Hypothalamus (tissue), 51 donors: ENCODE measurements at regions not wholly inside any gene's neighbourhood (a gene's known extent, or its start where the extent isn't known, plus 50 kb on each side); places are given as distances from the start of the nearest gene placed in this dataset.
A peak's percentile ranks its signal among the peaks of the same experiment; 100 is the strongest.

Experiments
- DNase-seq, 51 donors: peaks; one replicate each; lab custom pipeline; 2025; lab: John Stamatoyannopoulos, UW

DNA sequence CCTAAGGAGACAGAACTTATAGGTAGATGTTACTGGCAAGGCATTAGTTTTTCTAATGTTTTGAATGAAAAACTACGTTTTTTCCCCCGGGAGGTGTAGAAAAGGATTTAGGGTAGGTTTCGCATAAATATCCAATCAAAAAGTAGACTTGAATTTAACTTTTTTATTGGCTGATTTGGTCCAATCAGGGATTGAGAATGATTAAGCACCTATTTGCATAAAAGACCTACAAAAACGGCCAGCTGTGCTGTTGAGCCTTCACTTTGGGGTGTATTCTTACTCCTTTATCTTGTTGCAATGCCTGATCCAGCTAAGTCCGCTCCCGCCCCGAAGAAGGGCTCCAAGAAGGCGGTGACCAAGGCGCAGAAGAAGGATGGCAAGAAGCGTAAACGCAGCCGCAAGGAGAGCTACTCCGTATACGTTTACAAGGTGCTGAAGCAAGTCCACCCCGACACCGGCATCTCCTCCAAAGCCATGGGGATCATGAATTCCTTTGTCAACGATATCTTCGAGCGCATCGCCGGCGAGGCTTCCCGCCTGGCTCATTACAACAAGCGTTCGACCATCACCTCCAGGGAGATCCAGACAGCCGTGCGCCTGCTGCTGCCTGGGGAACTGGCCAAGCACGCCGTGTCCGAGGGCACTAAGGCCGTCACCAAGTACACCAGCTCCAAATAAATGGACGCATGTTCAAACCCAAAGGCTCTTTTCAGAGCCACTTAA is 113.5 kb upstream of the BTN3A2 start:
- peak in 4 of 51 donors; percentile 5 to 9 (median 8) for DNase-seq

DNA sequence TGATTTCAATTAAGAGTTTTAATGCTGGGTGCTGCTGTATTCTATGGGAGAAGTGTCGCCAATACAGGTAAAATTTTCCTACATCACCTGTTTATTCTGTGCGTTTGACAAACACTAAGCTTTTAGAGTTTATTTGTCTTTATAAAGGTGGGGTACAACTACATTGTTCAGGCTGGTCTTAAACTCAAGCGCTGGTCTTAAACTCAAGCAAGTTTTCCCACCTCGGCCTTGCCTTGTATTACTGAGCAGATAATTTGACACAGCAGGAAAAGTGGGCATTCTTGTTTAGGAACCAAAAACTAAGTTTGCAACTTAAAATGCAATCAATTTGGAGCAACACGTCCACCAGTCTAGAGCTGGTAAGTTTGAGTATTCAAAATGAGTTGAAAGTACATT is 112.9 kb upstream of the BTN3A2 start:
- no peak for DNase-seq

DNA sequence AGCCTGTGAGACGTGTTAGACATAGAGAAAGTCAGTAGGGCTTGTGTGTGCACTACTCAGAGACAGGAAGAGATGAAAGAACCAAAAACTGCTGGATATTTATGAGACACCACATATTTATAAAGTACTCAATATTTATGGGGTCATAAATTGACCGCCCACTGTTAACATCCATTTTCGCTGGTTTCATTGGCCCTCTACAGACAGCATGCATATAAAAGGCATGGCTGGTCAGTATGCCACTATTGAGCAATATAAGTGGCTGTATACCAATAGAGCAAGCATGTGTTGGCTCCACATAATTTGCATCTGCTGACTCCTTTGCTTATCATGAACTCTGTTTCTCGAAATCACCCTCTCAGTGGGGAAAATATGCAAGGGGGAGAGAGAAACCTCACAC is 110.3 kb upstream of the BTN3A2 start:
- no peak for DNase-seq

DNA sequence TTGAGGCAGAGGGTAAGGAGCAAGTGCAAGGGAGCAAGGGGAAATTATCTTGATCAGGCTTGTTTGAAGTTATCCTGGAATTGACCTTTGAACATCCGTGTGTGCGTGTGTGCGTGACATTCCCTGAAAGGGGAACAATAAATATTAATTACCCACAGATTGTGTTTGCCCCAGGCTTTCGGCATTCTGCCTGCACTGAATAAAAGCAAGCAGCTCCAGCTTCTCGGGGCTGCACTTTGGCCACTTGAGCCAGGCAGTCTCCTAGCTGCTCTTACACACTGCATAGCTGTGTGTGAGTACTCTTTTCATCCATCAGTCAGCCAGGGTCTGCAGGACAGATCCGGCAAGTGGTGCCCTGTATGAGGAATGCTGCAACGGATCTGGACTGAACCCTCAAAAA is 107.7 kb upstream of the BTN3A2 start:
- no peak for DNase-seq

DNA sequence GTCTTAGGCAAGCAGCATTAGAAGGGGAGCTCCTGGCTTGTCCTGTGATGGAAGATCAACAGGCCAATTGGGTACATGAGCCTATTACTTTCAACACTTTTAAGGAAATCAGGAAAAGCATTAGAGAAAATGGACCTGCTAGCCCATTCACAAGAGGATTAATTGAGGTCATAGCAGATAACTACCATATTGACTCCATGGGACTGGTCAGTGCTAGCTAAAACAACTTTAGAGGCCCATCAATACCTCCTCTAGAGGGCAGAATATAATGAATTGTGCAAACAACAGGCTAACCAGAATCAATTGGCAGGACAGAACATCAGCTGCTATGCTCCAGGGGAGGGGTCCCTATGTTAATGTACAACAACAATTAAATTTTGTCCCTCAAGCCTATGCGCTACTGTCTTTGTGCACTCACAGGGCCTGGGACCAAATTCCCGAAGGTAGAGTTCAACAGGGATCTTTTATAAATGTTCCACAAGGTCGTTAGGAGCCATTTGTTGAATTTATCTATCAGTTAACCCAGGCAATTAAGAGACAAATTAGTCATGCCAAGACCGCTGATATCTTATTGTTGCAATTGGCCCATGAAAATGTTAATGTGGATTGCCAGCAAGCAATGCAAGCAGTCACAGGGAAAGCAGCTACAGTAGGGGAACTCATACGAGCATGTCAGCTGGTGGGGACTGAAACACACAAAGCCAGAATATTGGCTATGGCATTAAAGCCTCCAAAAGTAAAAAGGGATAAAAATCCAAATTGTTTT is 106.6 kb upstream of the BTN3A2 start:
- no peak for DNase-seq

DNA sequence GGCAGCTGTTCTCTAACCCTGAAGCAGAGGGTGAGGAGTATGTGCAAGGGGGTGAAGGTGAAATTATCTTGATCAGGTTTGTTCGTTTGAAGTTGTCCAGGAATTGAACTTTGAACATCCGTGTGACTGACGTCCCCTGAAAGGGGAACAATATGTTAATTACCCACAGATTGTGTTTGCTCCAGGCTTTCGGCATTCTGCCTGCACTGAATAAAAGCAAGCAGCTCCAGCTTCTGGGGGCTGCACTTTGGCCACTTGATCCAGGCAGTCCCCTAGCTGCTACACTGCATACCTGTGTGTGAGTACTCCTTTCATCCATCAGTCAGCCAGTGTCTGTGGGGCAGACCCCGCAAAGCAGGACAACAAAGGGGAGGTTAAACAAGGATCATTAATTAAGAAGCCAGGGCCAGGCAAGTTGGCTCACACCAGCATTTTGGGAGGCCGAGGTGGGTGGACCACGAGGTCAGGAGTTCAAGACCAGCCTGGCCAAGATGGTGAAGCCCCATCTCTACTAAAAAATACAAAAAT is 104.8 kb upstream of the BTN3A2 start:
- no peak for DNase-seq

DNA sequence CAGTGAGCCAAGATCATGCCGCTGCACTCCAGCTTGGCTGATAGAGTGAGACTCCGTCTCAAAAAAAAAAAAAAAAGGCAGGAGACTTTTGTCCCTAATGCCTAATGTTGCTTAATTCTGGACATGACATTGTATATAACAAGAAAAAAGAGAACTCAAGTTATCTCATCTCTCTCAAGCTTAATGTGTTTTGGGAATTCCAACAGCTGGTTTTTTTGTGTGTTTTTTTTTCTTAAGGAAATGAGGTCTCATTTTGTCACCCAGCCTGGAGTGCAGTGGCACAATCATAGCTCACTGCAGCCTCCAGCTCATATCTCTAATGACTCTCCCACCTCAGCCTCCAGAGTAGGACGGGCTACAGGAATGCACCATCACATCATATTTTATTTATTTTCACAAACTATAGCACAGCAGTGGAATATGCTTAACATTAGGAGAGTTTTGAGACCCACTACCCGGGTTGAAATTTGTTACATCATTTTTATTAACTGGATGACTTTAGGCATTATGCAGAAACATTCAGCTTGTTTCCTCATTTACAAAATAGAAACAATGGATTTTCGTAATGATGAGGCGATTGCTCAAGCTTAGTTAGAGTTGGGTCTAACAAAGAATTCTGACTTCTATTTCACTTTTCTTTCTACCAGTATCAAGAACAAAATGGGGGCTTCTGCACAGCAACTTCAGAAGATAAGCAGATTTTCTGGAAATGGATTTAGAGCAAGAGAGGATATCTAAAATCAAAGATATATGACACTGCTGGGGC is 104.1 kb upstream of the BTN3A2 start:
- no peak for DNase-seq

DNA sequence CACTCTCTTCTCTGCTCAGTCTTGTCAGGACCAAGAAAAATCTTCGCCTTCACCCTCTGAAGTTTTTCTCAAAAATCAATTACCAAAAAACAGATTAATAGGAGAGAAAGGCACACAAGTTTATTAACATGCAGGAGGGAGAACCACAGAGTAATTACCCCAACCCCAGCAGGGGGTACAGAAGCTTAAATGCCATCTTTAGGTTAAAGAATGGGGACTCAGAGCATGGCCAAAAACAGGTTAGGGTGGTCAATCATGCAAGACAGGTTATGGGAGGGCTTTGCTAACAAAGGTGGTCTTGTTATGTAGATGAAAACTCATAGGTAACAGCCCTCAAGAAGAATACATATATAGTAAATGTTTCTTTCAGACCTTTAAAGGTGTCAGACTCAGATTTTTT is 100.5 kb upstream of the BTN3A2 start:
- DNase-seq, result no peak

DNA sequence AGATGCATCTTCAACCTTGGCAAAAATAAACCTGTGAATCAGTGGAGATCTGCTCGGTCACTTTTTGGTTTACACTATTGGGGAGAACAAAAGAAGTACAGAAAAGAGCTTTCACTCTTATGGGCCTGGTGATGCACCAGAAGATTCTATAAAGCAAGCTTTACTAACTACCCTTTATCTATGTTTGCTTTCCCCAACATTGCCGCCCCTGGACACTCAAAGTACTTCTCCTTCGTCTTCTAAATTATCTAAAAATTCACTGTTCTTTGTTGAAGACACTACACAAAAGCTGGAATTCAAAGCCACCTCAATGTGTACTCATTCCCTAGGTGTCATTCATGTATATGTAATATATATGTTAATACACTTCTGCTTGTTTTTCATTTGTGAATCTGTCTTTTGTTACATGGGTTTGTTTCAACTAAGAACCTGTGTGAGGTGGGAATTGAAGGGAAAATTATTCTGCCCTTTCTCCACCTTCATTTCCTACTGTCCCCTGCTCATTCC is 97.9 kb upstream of the BTN3A2 start:
- DNase-seq, result no peak

DNA sequence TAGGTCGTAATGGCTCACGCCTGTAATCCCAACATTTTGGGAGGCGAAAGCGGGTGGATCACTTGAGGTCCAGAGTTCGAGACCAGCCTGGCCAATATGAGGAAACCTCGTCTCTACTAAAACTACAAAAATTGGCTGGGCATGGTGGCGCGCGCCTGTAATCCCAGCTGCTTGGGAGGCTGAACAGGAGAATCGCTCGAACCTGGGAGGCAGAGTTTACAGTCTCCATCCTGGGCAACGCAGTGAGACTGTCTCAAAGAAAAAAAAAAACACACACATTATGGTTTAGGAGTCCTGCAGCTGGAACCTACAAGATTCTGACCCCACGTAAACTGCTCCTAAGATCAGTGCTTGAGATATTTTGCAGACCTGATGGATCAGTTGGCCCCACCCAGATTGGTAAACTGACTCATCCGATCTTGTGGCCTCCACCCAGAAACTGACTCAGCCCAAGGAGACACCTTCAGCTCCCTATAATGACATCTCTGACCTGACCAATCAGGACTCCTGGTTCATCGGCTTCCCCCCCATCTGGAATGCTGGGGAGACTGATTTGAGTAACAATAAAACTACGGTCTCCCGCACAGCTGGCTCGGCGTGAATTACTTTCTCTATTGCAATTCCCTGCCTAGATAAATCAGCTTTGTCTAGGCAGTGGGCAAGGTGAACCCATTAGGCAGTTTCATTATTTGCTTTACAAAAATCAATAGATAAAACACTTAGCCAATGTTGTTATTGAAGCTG is 96.2 kb upstream of the BTN3A2 start:
- DNase-seq, result no peak

DNA sequence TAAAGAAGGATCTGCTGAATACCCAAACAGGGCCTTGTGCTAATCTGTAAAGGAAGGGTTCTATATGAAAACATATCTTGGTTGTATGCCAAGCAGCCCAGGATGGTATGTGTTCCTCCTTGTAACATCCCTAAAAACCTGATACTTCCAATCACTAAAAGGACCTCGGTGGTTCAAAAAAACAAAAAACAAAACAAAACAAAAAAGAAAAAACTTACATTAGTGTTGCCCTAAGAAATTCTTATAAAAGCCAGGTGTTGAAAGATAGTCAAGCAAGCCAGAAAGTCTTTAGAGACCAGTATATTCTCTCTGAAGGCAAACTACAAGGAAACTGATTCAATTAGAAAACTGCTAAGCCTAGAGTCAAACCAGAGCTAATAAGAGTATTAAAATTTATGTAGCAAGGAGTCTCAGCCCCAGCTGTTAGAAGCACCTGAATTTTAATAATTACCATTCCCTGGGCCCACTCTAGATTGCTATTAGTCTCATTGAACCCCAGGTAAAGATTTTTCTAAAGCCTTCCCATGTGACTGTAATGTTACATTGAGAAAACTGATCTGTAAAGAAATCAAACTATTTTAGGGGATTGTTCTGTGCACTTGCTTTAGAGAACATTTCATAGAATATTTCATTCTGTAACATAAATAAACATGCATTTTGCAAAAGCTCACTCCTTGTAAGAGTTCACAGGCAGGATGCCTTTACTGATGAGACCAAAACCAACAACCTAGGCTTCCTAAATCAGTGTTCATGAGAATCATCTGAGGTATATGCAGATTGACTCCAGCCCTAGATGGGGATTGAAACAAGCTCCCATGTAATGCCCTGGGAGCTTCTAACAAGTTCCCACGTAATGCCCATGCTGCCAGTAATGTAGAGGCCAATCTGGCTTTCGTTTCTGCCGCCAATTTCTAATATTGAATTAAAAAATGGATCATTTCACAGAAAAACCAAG is 95.2 kb upstream of the BTN3A2 start:
- DNase-seq, result no peak

DNA sequence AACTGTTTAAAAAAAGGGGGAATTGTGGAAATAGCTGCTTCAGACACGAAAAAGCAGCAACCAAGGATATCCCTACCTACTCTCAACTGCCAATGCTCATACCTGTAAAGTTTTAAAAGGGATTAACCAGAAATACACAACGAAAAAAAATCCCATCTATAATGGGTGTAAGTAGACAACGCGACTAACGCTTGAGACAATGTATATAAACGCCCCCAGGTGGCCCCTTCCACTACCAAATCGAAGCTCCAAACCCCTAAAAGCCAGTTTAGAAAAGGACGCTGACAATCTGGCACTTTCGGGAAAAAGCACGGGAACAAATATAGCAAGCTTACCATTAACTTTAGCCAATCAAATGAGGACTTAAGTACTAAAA is 94.5 kb upstream of the BTN3A2 start:
- DNase-seq, result no peak

DNA sequence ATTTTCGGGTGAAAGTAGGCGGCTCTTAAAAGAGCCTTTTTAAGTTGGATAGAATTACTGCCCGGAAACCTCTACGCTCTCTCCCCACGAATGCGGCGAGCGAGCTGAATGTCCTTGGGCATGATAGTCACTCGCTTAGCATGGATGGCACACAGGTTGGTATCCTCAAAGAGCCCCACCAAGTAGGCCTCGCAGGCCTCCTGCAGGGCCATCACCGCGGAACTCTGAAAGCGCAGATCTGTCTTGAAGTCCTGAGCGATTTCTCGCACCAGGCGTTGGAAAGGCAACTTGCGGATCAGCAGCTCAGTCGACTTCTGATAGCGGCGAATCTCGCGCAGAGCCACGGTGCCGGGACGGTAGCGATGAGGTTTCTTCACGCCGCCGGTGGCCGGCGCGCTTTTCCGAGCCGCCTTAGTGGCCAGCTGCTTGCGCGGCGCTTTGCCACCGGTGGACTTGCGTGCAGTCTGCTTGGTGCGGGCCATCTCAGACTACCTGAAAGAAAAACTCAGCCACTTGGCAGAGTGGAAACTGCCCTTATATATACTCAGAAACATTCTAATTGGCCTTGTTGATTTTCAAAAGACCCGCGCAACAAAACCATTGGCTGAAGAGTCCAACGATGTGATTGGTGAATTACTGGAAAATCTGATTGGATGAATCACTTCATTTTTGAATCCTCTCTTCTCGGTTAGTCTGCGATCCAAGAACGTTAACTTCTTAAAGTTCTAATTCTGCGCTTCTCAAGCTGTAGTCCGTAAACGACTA is 93.9 kb upstream of the BTN3A2 start:
- DNase-seq, result peak in 12 of 51 donors; percentile 1 to 32 (median 9)

DNA sequence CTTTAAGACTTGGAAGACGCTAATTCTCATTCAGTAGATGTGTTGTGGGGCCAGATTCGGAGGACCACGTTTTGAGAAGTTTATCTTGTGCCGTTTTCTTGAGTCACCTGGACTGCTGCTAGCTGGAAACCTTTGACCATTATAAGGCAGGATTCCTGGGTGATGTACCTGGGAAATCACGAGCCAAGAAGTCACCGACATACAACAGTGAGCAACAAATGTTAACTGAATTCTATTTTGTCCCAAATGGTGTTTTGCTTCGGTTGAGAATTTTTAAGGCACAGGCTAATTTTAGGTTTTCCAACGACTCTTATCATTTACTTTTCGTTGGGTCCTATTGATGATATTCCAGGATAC is 93.4 kb upstream of the BTN3A2 start:
- no peak for DNase-seq

DNA sequence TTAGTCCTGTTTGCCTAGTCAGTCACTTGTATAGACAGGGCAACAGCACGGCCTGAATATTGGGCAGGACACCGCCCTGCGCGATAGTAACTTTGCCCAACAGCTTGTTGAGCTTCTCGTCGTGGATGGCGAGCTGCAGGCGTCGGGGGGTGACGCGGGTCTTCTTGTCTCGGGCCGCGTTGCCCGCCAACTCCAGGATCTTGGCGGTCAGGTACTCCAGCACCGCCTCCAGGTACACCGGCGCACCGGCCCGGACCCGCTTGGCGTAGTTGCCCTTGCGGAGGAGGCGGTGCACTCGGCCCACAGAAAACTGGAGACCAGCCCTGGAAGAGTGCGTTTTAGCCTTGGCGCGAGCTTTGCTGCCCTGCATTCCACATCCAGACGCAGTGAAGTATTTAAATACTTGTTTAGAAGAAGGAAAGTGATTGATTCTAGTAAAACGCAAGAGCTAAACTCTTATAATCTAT is 92.8 kb upstream of the BTN3A2 start:
- DNase-seq, result peak in 4 of 51 donors; percentile 2 to 14 (median 8)

DNA sequence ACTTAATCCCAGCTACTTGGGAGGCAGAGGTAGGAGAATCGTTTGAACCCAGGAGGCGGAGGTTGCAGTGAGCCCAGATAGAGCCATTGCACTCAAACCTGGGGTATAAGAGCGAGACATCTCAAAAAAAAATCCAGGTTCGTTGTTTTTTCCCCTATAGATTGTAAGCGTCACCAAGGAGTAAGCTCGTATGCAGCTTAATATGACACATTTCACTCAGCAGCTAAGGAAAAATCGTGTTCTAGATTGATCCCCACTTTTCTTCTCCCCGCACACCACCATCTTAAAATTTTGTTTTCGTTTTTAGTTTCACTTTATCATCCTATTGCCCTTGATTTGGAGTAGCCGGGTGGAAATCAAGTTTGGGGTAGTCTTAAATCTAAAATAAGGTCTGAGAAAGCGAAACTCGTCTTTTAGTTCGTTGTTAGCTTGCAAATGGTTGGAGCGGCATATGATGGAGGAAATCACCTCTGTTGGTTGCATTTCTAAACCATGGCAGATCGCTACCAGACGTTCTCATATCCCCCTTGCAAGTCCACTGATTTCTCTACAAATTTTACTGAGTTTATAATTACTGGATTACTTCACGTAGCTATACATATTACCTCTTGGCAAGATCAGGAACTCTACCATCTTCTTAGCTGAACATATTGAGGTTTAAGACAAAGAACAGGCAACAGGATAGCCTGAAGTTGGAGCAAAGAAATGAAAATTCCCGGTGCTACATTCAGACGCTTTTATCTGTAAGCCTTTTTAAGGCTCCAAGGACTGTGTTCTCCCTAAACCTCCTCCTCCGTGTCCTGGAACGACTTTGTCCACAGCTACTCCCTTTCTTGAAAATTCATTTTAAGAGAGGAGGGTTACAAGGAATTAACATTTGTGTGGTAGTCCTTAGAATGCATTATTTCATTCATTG is 91.1 kb upstream of the BTN3A2 start:
- no peak for DNase-seq

DNA sequence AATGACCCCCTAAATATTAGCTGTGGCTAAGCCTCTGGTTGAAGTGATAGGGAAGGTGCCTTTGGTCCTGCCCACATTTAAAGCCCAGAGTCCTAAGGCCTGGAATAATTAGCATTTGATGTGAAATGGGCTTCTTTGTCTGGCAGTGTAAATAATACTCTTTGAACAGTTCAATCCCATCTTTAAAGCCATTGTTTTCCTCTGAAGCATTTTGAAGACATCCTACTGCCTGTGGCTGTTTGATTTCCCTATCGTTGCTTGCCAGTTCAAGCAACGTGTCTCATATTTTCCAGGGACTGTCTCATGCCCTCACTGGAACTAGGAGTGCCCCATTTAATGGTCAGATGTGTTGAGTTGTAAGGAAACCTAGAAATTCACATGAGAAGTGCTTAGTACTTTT is 89.3 kb upstream of the BTN3A2 start:
- no peak for DNase-seq
